ENCODE measurements at regions not wholly inside any gene's neighbourhood (a gene's known extent, or its start where the extent isn't known, plus 50 kb on each side); places are given as distances from the start of the nearest gene placed in this dataset.

GRCh38 chr6:86728976-86729375 lies 208.4 kb upstream of the HTR1E start:
- no peak overlapping the region for H3K27ac ChIP-seq (replicated peaks)
- no peaks in the 10 kb centered on the region for H3K27me3 ChIP-seq (ENCODE audit: insufficient read depth, poor library complexity, severe bottlenecking)
- H3K4me3 ChIP-seq (replicated peaks; ENCODE audit: insufficient read depth, low read length), result no peak overlapping the region
- TF ChIP-seq CTCF (IDR thresholded peaks at IDR 0.05; ENCODE audit: insufficient read depth, low read length) (no peak), SPI1 (IDR thresholded peaks at IDR 0.05; ENCODE audit: borderline replicate concordance, low read depth) (no peak), GABPA (IDR thresholded peaks at IDR 0.05; ENCODE audit: low read depth) (no peak), POLR2AphosphoS5 (IDR thresholded peaks at IDR 0.05; ENCODE audit: low read depth) (no peak)
- DNase-seq (ENCODE audit: low read depth in 1 of 2, low spot score in 1 of 2), result no peak

- no peak overlapping the region for H3K4me3 ChIP-seq (replicated peaks; ENCODE audit: insufficient read depth, low read length)
- H3K27ac ChIP-seq (replicated peaks), result no peak overlapping the region
- TF ChIP-seq REST (IDR thresholded peaks at IDR 0.05; ENCODE audit: insufficient replicate concordance, low read depth) (no peak), SPI1 (IDR thresholded peaks at IDR 0.05; ENCODE audit: borderline replicate concordance, low read depth) (no peak), POLR2AphosphoS5 (IDR thresholded peaks at IDR 0.05; ENCODE audit: low read depth) (no peak), CTCF (IDR thresholded peaks at IDR 0.05; ENCODE audit: insufficient read depth, low read length) (no peak), GABPA (IDR thresholded peaks at IDR 0.05; ENCODE audit: low read depth) (no peak)
- DNase-seq (ENCODE audit: low read depth in 1 of 2, low spot score in 1 of 2), result no peak
- H3K27me3 ChIP-seq (ENCODE audit: insufficient read depth, poor library complexity, severe bottlenecking), result no peaks in the 10 kb centered on the region
Measured at GRCh38 chr6:86724695-86725094, 212.6 kb upstream of the HTR1E start.

- Histone ChIP-seq H3K4me3 (replicated peaks; ENCODE audit: insufficient read depth, low read length) (no peak overlapping the region), H3K27ac (replicated peaks) (no peak overlapping the region), H3K27me3 (ENCODE audit: insufficient read depth, poor library complexity, severe bottlenecking) (no peaks in the 10 kb centered on the region)
- DNase-seq (ENCODE audit: low read depth in 1 of 2, low spot score in 1 of 2), result no peak
- no peak for TF ChIP-seq POLR2AphosphoS5 (IDR thresholded peaks at IDR 0.05; ENCODE audit: low read depth)
Measured at GRCh38 chr6:86723729-86724128, 213.6 kb upstream of the HTR1E start.

- no peaks in the 10 kb centered on the region for H3K27me3 ChIP-seq (ENCODE audit: insufficient read depth, poor library complexity, severe bottlenecking)
- DNase-seq (ENCODE audit: low read depth in 1 of 2, low spot score in 1 of 2), result no peak
Measured at GRCh38 chr6:86723151-86723550, 214.2 kb upstream of the HTR1E start.

More at GRCh38 chr6:86723151-86723550, 214.2 kb upstream of the HTR1E start:
- no peak overlapping the region for H3K27ac ChIP-seq (replicated peaks)
- no peak for TF ChIP-seq SPI1 (IDR thresholded peaks at IDR 0.05; ENCODE audit: borderline replicate concordance, low read depth)
- TF ChIP-seq POLR2AphosphoS5 (IDR thresholded peaks at IDR 0.05; ENCODE audit: low read depth), result no peak
- no peak for TF ChIP-seq REST (IDR thresholded peaks at IDR 0.05; ENCODE audit: insufficient replicate concordance, low read depth)
- TF ChIP-seq GABPA (IDR thresholded peaks at IDR 0.05; ENCODE audit: low read depth), result no peak
- TF ChIP-seq CTCF (IDR thresholded peaks at IDR 0.05; ENCODE audit: insufficient read depth, low read length), result no peak
- H3K4me3 ChIP-seq (replicated peaks; ENCODE audit: insufficient read depth, low read length), result no peak overlapping the region
